Nucleus accumbens (tissue), 56 donors: ENCODE measurements at regions not wholly inside any gene's neighbourhood (a gene's known extent, or its start where the extent isn't known, plus 50 kb on each side); places are given as distances from the start of the nearest gene placed in this dataset.
"Not testable (repeated sequence)": the region's sequence is repeated elsewhere in the genome, so short reads cannot be mapped to it uniquely, and the experiment has no call there.

Experiments
- DNase-seq, 56 donors: peaks; one replicate each; lab custom pipeline; 2025; lab: John Stamatoyannopoulos, UW

DNA sequence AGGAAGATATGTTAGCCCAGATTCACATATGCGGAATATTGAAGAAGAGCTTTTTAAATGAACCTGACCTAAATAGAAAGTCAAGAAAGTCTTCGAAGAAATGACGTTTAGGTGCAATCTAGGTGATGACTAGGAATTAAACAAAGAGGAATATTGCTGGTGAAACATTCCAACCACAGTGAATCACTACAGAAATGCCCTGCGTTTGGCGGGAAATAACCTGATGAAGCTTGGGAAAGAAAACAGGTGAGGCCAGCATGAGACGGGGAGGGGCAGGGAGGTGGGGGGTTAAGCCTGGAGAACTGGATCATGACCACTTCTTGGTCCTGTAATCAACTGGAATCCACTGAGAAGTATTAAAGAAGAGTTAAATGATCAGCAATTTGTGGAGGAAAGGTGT, 299.4 kb upstream of the VSTM2A start:
- no peak for DNase-seq

DNA sequence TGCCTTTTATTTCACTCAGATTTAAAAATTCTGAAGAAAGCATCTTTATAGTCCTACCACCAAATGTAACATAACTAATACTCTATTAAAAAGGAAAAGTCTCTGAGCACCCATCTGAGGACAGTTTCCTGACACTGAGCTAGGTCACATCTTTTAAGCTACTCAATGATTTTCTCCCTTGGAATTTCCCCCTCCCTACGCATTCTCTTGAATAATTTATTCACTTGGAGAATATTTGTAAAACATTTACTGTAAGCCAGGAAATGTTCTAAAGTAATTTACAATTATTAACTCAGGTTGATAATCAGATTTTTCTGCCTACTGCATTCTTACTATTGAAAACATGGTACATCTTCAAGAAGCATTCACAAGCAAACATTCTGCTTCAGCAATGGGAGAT, 297.2 kb upstream of the VSTM2A start:
- DNase-seq, result no peak

DNA sequence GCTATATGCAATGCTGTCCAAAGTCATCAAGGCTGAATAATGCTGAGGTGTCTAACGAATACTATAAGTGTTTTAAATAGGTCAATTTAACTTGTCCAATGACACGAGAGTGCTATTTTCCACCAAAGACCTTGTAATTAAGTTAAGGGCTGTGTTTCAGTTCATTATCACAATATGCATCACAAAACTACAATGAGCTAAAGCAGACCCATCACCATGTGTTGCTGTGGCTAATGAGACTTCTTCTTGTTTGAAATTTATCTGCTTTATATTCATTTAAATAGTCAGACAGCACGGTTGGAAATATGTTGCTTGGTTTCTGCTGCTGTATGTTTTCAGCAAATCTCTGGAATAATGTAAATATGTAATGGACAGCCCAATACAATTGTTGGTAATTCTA, 292.5 kb upstream of the VSTM2A start:
- no peak for DNase-seq

DNA sequence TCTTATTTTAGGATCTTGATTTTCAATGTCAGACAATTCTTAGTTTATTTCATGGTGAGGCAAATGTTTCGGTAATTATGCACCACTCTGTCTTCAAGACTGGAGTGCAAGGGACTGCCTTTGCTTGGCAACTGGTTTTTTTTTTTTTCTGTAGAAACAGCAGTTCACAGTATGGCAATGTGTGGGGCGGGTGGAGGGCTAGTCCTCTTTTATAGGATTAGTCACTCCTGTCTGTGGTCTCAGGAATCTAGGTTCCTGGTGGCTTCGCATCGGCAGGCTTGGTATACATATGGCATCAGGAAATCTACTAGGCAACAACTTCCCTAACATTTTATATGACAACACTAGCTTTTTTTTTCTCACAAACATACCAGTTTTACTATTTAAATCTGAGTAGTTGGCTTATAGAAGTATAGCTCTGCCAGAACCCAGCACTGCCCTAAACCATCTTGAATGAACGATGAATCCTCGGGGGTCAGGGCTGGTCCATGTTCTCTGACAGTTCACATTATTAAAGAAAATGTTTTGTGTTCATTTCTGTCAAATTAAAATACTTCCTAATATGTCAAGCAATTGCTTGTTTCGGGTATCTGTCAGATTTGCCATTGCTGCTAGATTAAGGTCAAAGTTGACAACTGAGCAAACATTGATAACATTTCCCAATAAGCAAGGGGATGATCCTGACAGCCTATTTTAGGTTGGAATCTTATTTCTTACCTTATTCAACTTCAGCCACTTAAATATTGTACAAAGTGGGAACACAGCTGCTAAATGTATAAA, 289.7 kb upstream of the VSTM2A start:
- no peak for DNase-seq

DNA sequence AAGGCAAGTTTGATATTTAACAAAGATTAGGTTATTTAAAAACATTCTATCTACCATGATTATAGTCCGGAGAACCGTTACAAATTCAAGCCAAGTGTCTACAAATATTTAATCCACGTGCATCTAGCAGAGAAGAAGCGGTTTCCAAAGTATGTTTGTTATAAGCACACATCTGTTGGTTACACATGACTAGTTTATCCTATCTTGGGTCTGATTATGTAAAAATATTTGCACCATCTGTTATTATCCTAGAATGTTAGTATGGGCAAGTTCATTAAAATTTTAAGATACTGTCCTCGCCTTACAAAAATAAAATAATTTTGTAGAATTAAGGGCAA, 289.2 kb upstream of the VSTM2A start:
- DNase-seq, result no peak

DNA sequence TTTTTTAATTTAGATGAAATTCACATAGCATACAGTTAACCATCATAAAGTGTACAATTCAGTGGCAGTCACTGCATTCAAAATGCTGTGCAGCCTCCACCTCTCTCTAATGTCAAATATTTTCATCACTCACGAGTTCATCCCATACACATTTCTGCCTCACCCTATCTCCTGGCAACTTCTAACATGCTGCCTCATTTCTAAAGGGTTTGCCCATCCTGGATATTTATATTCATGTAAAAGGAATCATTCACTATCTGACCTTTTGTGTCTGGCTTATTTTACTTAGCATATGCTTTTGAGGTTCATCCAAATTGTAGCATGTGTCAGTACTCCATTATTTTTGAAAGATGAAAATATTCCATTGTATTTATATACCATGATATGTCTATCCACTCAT, 286.9 kb upstream of the VSTM2A start:
- no peak for DNase-seq

DNA sequence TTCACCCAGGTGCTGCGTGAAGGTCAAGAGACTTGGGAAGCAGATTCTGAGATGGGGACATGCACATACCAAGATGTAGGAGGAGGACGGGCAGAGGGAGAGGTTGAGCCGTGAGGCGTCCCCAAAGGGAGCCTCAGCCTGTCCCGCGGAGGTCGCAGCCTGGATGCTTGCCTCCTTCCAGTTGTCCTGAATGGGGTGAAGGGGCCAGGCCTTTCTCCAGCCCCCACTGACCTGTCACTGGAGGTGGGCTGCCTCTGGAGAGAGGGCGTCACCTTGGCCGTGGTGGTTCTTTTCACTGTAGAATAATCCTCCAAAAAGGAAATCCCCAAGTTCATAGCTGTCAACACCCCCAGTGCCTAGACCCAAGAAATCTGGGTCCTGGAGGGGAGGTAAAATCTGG, 283.0 kb upstream of the VSTM2A start:
- no peak for DNase-seq

DNA sequence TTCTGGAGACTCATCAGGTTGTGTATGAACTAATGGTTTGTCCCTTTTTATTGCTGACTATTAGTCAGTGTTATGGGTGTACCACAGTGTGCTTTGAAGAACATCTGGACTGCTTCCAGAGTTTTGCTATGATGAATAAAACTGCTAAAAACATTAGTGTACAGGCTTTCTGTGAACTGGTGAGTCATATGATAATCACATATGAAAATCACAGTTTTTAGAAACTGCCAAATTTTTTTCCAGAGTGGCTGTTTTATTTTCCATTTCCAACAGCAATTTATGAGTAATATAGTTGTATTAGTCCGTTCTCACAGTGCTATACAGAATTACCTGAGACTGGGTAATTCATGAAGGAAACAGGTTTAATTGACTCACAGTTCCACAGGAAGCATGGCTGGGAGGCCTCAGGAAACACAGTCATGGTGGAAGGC, 281.2 kb upstream of the VSTM2A start:
- no peak for DNase-seq

DNA sequence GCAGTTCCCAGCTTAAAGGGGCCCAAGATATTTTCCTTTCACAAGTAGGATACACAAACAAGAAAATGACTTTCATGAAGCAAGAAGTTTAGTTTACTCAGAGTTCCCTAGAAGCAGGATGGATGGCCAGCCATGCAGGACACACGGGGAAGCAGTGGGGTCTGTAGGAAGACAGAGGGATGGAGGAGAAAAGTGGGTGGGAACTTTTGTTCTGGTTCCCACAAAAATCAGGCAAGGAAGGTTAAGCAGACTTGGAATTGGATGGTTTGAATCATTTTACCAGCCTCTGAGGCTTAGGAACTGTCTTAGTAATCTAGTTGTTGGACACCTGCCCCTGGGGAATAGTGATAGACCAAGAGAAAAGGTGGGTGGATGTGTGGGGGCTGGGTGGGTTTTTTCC, 263.3 kb upstream of the VSTM2A start:
- no peak for DNase-seq

DNA sequence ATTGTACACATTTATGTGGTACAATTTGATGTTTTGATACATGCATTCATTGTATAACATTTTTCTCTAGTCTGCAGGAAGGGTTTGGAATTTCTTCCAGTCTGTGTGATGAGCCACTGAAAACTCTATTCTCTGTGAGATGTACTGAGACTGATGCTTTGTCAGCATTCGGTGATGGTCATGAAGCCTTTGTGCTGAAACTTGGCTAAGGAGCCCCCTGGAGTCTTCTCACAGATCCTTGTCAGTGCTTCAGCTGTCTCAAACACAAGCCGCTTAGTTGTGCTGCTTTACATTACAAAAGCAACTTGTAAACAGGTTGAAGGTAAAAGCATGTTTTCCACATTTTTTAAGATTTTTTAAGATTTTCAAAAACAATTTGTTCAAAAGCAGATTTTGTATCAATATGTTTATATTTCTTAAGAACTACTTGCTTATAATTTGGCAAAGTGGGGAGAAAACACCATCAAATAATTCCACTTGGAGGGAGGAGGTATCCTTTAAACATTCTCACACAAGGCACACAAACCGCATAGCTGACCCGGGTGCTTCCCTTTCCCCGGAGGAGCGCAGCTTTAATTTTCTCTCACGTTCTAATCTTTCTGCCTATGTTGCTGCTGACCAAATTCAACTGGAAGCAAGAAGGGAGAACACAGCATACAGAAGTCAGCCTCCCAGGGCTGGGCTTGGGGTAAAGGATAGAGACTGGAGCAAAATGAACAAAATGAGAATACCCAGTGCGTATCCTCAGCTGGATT, 249.8 kb upstream of the VSTM2A start:
- DNase-seq, result no peak

DNA sequence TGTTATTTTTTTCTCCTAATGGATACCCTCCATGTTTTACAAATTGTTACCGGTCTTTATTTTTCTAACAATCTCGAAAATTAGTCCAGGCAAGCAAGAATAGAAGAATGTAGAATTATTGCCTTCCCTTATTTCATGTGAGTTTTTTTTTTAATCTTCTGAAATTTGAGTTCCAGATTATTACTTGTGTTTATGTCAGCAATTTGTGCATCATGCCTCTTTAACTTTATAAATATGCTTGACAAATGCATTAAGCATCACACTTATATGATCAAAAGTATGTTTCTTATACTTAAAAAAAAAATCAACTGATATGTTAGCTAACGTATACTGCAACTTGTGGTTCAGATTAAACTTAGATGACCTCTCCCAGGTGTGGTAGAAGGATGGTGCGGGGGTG, 242.7 kb upstream of the VSTM2A start:
- no peak for DNase-seq

DNA sequence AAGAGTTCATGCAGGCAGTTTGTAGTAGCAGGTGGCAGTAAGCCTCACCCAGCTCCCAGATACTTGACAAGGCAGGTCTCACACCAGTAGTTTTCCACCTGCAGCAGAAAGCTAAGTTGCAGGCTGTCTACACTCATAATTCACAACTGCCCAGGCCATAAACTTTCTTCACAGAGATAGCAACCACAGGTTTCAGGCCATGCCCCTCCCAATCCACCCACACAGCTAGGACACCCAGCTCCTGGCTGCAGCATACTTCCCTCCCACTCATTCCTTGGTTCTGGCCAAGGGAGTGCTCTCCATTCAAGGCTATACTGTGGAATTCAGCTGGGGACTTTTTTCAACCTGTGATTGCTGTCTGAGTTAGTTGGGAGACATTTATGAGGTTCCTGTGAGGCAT, 226.2 kb upstream of the VSTM2A start:
- not testable (repeated sequence) for DNase-seq

DNA sequence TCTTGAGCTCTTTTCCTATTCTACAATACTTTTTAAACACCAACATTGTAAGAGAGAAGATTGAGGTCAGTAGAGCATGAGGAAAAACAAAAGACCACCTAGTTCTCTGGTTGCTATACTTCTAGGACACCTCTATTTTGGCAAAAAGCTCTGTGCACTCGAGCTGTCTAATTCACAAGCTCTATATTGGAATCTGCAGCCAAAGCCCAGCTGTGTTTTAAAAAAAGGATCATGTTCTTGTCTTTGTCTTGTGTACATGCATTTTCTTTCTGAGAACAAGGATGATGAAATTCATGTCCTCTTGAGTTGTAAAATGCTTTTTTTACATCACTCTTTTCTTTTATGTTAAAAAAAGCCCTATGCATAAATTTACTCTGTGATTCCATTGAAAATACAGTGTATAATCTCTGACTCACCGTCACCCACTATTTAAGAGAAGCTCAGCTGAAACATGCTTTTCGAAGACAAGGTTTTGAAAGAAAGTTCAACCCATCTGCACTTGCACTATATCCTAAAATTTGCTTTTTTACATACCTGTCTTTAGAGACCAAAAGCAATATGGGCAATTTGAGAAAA, 215.5 kb upstream of the VSTM2A start:
- no peak for DNase-seq

DNA sequence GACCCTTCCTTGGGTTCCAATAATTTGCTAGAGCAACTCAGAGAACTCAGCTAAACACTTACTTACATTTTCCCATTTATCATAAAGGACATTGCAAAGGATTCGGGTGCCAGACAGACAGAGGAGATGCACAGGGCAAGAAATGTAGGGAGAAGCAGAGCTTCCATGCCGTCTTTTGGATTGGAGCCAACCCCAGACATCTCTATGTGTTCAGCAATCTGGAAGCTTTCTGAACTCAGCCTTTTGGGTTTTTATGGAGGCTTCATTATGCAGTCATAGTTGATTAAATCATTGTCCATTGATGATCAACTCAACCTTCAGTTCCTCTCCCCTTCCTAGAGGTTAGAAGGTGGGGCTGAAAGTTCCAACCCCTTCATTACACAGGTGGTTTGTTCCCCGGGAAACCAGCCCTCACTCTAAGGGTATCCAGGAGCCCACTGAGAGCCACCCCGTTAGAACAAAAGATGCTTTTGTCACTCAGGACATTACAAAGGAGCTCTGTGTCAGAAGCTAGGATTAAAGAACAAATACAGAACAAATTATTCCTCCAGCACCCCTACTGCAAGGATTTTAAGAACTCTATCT, 211.9 kb upstream of the VSTM2A start:
- DNase-seq, result peak in 19 of 56 donors; percentile 2 to 65 (median 37)

DNA sequence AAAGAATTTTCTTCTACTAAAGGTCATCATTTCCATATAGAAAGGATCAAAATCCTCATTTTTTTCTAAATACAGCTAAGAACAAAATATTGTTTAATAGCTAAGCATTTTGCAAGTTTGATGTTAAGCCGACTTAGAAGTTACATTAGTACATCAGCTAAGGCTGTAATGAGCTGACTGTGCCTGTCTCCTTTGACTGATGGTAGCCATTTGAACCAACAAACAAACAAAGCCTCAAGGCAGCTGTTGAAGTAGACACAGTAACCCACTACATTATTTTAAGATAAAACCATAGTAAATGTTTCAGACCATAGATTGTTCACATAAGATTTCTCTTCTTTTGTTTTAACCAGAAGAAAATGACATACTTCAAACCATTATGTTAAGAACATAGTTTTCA, 210.9 kb upstream of the VSTM2A start:
- DNase-seq, result no peak

DNA sequence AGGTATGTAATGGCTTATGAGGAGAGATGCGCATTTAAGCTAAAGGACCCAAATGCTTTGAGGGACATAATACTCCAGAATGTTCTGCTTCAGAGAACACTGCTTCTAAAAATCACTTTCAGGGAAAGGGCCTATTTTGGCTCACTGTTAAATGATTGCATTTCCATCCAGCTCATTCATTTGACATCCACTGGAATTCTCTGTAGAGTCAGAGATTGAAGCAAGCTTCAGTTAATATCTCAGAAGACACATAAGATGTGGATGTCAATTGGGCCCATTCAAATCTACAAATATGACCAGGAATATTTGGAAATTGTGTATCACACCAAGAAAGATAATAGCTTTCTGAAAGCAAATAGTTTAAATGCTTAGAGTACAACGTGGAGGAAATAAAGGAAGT, 209.9 kb upstream of the VSTM2A start:
- no peak for DNase-seq

DNA sequence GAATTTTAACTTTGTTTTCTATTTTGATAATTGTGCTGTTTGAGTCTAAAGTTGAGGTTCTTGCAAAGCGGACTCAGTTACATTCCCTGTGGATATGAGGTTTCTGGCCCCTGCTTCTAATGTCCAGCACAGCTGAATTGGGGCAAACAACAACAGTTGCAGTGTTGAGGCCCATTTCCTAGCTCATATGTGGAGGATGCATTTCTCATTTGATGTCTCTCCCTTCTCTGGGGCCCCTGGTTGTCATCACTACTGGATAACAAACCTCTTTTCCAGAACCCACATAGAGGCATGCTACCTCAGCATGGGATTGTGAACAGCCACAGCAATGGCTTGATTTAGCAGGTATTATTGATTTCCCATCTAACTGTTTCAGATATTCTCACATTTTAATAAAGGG, 208.2 kb upstream of the VSTM2A start:
- no peak for DNase-seq

DNA sequence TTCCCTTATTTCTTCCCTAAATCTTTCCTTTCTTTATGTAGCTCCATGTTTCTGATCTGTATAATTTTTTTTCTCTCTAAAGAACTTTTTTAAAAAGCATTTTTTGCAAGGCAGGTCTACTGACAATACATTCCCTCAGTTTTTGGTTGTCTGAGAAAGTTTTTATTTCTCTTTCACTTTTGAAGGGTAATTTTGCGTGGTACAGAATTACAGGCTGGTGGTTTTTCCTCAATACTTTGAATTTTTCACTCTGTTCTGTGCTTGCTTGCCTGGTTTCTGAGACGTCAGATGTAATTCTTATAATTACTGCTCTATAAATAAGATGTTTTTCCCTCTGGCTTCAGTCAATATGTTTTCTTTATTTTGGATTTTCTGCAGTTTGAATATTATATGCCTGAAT, 205.4 kb upstream of the VSTM2A start:
- no peak for DNase-seq

DNA sequence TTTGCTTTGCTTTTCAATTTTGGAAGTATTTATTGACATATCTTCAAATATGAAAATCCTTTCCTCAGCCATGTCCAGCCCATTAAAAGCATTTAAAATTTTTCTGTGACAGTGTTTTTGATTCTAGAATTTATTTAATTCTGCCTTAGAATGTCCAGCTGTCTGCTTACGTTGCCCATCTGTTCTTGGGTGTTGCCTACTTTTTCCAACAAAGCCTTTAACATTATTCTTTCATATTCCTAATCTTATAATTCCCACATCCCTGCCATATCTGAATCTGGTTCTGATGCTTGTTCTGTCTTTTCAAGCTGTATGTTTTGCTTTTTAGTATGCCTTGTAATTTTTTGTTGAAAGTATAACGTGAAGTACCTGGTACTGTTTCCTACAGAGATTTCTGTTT, 204.7 kb upstream of the VSTM2A start:
- DNase-seq, result no peak

DNA sequence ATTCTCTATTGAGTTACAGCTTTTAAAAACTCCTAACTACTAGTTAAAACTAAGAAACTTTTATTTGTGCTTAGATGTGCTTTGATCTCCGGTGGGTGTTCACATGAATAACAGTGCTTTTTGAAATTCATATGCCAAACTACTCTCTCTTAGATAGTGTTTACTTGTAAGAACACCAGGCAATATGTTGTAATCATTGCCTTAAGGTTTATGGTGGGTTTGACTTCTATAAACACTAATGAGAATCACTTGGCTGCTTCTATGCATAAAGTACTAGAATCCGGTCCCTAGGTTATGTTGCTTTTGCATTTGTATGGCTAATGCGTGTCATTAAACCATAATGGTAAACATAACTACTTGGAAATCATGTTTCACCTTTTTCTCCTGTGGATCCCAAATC, 203.9 kb upstream of the VSTM2A start:
- DNase-seq, result no peak

DNA sequence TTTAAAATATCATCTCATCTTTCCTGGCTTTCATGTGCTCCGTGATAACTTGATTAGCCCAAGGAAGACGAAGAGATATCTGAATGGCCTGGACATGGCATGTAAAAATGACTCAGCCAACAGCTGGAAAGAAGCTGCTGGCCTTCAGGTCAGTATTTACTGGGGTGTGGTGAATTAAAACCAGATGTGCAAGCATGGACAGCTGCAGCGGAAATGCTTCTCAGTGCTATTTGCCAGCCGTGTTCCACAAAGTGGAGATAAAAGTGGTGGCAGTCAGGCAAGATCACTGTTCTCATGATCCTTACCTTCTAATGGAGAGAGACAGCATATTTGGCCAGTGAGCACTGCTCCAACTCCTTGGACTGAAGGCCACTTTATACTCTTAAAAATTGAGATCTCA, 203.1 kb upstream of the VSTM2A start:
- no peak for DNase-seq

DNA sequence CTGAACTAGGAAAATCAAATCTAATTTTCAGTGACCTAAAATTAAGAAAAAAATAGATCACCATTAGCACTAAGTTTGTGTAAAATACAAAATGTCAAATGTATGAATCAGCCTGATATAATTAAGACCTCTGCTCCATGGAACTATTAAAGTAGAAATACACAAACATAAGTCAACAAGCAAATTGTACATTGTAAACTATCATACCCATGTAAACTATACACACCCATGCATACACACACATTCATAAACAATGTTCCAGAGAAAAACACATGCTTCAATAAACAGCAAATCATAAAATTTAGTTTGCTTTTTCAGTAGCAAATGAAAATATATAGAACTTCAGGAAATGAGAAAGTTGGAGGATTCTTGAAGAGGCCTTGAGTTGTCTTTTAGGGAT, 199.7 kb upstream of the VSTM2A start:
- no peak for DNase-seq
